GM20000 (cell line): ENCODE measurements at regions not wholly inside any gene's neighbourhood (a gene's known extent, or its start where the extent isn't known, plus 50 kb on each side); places are given as distances from the start of the nearest gene placed in this dataset.

Experiments
- DNase-seq: peaks from one replicate; pipeline ENCODE4 v3.0.0; 2012; ENCODE audit warnings: low spot score
- TF ChIP-seq, protein P1 (sequence below): IDR thresholded peaks from 2 replicates; pipeline ENCODE4 v1.5.1; 2012; ENCODE audit warnings: mild to moderate bottlenecking, control low read depth; ENCODE audit errors: extremely low read depth, missing control alignments

DNA sequence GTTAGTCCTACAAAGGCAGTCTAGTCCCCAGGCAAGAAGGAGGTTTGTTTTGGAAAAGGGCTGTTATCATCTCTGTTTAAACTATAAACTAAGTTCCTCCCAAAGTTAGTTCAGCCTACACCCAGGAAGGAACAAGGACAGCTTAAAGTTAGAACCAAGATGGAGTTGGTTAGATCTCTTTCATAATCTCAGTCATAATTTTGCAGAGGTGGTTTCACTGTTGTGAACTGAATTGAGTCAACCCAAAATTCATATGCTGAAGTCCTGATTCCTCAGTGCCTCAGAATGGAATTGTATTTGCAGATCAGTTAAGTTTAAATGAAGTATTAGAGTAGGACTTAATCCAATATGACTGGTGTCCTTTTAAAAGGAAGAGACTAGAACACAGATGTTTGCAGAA lies 101.0 kb upstream of the C3orf80 start:
- no peak for DNase-seq
- TF ChIP-seq, protein P1, sequence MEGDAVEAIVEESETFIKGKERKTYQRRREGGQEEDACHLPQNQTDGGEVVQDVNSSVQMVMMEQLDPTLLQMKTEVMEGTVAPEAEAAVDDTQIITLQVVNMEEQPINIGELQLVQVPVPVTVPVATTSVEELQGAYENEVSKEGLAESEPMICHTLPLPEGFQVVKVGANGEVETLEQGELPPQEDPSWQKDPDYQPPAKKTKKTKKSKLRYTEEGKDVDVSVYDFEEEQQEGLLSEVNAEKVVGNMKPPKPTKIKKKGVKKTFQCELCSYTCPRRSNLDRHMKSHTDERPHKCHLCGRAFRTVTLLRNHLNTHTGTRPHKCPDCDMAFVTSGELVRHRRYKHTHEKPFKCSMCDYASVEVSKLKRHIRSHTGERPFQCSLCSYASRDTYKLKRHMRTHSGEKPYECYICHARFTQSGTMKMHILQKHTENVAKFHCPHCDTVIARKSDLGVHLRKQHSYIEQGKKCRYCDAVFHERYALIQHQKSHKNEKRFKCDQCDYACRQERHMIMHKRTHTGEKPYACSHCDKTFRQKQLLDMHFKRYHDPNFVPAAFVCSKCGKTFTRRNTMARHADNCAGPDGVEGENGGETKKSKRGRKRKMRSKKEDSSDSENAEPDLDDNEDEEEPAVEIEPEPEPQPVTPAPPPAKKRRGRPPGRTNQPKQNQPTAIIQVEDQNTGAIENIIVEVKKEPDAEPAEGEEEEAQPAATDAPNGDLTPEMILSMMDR: no peak

DNA sequence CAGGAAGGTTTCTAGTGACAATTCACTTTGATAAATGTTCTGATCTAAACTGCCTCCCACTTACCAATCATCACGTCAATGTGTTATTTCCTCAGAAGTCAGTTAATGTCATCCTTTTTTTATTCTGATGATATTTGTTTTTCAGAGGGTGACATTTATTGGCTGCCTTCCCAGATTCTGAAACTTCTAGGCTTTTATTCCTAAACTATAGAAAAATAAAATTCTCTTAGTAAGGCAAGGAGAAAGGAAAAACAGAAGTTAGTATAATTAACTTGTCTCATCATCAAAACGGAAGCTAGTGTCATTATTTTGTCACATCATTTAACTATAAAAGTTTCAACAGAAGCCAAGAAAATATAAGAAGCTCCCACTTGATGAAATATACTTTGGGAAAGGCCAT lies 100.0 kb upstream of the C3orf80 start:
- no peak for DNase-seq
- TF ChIP-seq, protein P1: no peak

DNA sequence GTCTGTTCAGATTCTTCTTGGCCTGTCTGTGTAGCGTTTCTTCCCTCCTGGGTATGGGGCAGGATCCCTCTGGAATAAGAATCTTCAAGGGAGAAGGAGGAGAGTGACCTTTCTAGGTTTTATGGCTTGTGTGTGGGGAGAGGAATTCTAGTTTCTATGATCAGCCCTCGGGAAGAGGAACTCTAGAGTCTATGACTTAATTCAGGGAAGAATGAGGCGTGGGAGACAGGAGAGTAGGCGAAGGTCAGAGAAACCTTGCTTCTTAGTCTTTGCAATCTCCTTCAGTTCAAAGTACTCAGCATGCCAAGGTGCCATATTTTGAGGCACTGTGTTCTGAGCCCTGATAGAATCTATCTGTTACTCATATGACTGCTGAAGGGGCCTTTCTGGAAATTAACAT lies 99.2 kb upstream of the C3orf80 start:
- DNase-seq: no peak
- TF ChIP-seq, protein P1: no peak

DNA sequence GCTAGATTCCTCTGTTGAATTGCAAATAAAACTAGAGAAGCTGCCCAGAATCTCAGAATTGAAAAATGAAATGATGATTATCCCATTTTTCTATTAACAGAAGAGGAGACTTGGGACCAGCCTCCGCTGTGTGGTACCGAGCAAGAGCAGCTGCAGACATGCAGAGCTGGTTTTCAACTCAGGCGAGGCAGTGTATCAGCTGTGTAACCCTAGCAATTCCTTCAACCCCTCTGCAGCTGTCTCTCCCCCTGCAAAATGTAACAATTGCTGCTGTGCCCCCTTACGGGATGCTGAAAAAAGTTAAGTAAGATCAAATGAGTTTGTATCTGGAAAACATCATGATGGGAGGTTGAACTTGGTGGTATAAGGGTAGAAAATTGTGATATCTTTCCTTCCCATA lies 98.5 kb upstream of the C3orf80 start:
- TF ChIP-seq, protein P1: no peak

DNA sequence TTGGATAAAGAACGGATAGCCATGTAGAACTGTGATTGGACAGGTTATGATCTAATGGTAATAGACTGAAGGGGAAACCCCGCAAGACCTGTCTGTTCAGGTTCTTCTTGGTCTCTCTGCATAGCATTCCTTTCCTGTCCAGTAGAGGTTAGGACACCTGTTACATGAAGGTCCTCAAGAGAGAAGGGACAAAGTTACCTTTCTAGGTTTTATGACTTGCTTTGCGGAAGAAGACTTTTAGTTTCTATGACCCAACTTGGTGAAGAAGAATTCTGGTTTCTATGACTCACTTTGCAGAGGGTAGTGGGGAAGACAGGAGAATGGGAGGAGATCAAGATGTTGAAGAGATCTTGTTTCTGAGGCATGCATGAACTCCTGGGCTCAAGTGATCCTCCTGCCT lies 97.9 kb upstream of the C3orf80 start:
- TF ChIP-seq, protein P1: no peak
- no peak for DNase-seq

More for the DNA sequence above, 98.5 kb upstream of the C3orf80 start:
- DNase-seq: no peak

DNA sequence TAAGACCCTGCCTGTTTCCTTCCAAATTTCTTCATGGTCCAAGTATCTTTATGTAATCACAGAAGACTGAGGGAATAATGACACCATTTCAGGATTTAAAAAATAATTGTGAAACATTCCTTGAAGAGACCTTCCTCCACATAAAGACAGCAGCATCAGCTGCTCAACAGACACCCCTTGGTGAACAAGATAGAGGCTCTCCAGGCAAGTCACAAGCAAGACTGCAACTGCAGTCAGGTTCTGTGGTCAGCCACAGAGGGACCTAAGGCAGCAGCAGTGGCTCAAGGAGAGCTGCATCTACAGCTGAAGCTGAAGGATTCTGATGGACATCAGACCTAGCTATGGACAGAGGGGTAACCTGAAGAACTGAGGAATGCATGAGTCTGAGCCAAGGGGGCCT lies 97.2 kb upstream of the C3orf80 start:
- DNase-seq: no peak
- TF ChIP-seq, protein P1: no peak

DNA sequence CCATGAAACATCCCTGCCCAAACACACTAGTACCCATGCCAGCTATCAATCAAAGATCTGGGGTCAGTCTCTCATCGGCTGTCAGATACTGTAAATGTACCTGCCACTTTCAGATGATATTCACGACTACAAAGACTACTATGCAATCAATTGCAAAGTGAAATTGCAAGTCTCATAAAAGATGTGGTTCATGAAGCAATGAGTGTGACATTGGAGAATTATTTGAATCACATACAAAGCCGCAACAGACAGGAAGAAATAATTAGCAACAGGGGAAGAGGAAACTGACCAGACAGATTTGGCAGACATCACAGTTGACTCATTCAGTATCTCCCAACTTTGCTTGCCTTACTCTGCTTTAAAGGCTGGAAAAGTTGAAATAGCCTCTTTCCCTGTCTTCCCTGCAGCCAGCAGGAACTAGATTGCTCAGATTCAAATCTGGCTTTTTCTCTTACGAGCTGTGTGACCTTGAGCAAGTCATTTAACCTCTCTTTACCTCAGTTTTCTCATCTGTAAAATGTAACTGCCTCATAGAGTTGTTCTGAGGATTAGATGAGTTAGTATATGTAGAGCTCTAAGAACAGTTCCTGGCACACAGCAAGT lies 95.7 kb upstream of the C3orf80 start:
- DNase-seq: no peak

More for the DNA sequence above, 95.7 kb upstream of the C3orf80 start:
- TF ChIP-seq, protein P1: no peak
